ENCODE measurements at regions not wholly inside any gene's neighbourhood (a gene's known extent, or its start where the extent isn't known, plus 50 kb on each side); places are given as distances from the start of the nearest gene placed in this dataset.

GRCh38 chr18:23397907-23398306 lies 55.2 kb upstream of the RIOK3 start:
- TF ChIP-seq ZNF274 (IDR thresholded peaks at IDR 0.05; ENCODE audit: low read depth, low read length) (no peak), YY1 (IDR thresholded peaks at IDR 0.05; ENCODE audit: insufficient read depth, insufficient read length) (no peak)

Data from NT2/D1 (cell line).